WTC11 (cell line): ENCODE measurements at regions not wholly inside any gene's neighbourhood (a gene's known extent, or its start where the extent isn't known, plus 50 kb on each side); places are given as distances from the start of the nearest gene placed in this dataset.

Experiments used
- ATAC-seq: fragments of 200-7000 bp; cut with Tn5 transposase; 2 replicates; pipeline ENCODE4 v1.10.0; 2021; ENCODE audit warnings: mild to moderate bottlenecking, moderate library complexity
- CTCF ChIA-PET: fragments of 300-600 bp; sonication (Branson Sonifier 250); formaldehyde crosslinking; loops from one replicate; lab custom pipeline; 2021; ENCODE audit warnings: antibody characterized with exemption; lab: Charles Lee
- POLR2A ChIA-PET: fragments of 350-600 bp; sonication (Branson Sonifier 250); formaldehyde crosslinking; loops from one replicate; lab custom pipeline; 2021; ENCODE audit warnings: antibody characterized with exemption; lab: Charles Lee
- DNase-seq: peaks from one replicate; pipeline ENCODE4 v3.0.0; 2021; ENCODE audit warnings: low spot score
- H3K27ac Mint-ChIP-seq: 2 replicates; pipeline ENCODE4 v1.8.0; 2021; ENCODE audit warnings: mixed read lengths
- H3K27me3 Mint-ChIP-seq: 2 replicates; pipeline ENCODE4 v1.8.0; 2021; ENCODE audit warnings: low read depth, mild to moderate bottlenecking, moderate library complexity, mixed read lengths
- H3K36me3 Mint-ChIP-seq: 2 replicates; pipeline ENCODE4 v1.8.0; 2021; ENCODE audit warnings: mixed read lengths
- H3K4me1 Mint-ChIP-seq: 2 replicates; pipeline ENCODE4 v1.8.0; 2022; ENCODE audit warnings: mixed read lengths
- H3K4me3 Mint-ChIP-seq: 2 replicates; pipeline ENCODE4 v1.8.0; 2021; ENCODE audit warnings: mild to moderate bottlenecking, moderate library complexity, mixed read lengths
- H3K9me3 Mint-ChIP-seq: 2 replicates; pipeline ENCODE4 v1.8.0; 2021; ENCODE audit warnings: mixed read lengths
- AFF4 ChIP-seq: sonication (generic); formaldehyde crosslinking; IDR thresholded peaks from 2 replicates; pipeline ENCODE4 v1.8.1; 2023; ENCODE audit warnings: mild to moderate bottlenecking, missing genetic modification reagents, borderline replicate concordance
- AR ChIP-seq: fragments of 250-450 bp; sonication (Bioruptor Pico); IDR thresholded peaks from 2 replicates; pipeline ENCODE4 v1.9.0; 2021; ENCODE audit warnings: mild to moderate bottlenecking
- CBFB ChIP-seq: sonication (generic); formaldehyde crosslinking; IDR thresholded peaks from 2 replicates; pipeline ENCODE4 v1.8.1; 2022; ENCODE audit warnings: mild to moderate bottlenecking, low read depth, missing genetic modification reagents
- CREM ChIP-seq: sonication (generic); formaldehyde crosslinking; IDR thresholded peaks from 2 replicates; pipeline ENCODE4 v1.8.1; 2022; ENCODE audit warnings: mild to moderate bottlenecking, missing genetic modification reagents, moderate library complexity
- CTCF ChIP-seq: fragments of 200-600 bp; IDR thresholded peaks from 2 replicates; pipeline ENCODE4 v1.8.0; 2022; ENCODE audit warnings: antibody characterized with exemption
- EMX1 ChIP-seq: fragments of 250-450 bp; sonication (Bioruptor Pico); IDR thresholded peaks from 2 replicates; pipeline ENCODE4 v1.8.0; 2021; ENCODE audit warnings: mild to moderate bottlenecking
- ESRRA ChIP-seq: sonication (generic); formaldehyde crosslinking; IDR thresholded peaks from 2 replicates; pipeline ENCODE4 v1.8.1; 2022; ENCODE audit warnings: mild to moderate bottlenecking, missing genetic modification reagents, borderline replicate concordance
- FOXP1 ChIP-seq: sonication (generic); formaldehyde crosslinking; IDR thresholded peaks from 2 replicates; pipeline ENCODE4 v1.8.0; 2022; ENCODE audit warnings: missing genetic modification reagents, mild to moderate bottlenecking, moderate library complexity, borderline replicate concordance
- GABPB1 ChIP-seq: sonication (generic); formaldehyde crosslinking; IDR thresholded peaks from 2 replicates; pipeline ENCODE4 v1.8.1; 2023; ENCODE audit warnings: mild to moderate bottlenecking, missing genetic modification reagents
- MLX ChIP-seq: sonication (generic); formaldehyde crosslinking; IDR thresholded peaks from 2 replicates; pipeline ENCODE4 v1.8.1; 2023; ENCODE audit warnings: mild to moderate bottlenecking, missing genetic modification reagents, moderate library complexity
- NFE2L1 ChIP-seq: sonication (generic); formaldehyde crosslinking; IDR thresholded peaks from 2 replicates; pipeline ENCODE4 v1.8.1; 2023; ENCODE audit warnings: missing genetic modification reagents
- NFYB ChIP-seq: sonication (generic); formaldehyde crosslinking; conservative IDR thresholded peaks from 2 replicates; pipeline ENCODE4 v1.8.0; 2022; ENCODE audit warnings: low read depth, missing genetic modification reagents
- NR3C1 ChIP-seq: sonication (generic); formaldehyde crosslinking; conservative IDR thresholded peaks from 2 replicates; pipeline ENCODE4 v1.8.1; 2023; ENCODE audit warnings: low read depth, mild to moderate bottlenecking, missing genetic modification reagents
- SOX15 ChIP-seq: fragments of 250-450 bp; sonication (Bioruptor Pico); IDR thresholded peaks from 2 replicates; pipeline ENCODE4 v1.9.0; 2021; ENCODE audit warnings: mild to moderate bottlenecking
- TEAD1 ChIP-seq: sonication (generic); formaldehyde crosslinking; IDR thresholded peaks from 2 replicates; pipeline ENCODE4 v1.8.0; 2022; ENCODE audit warnings: mild to moderate bottlenecking, missing genetic modification reagents
- ZNF138 ChIP-seq: sonication (generic); formaldehyde crosslinking; conservative IDR thresholded peaks from 2 replicates; pipeline ENCODE4 v1.8.1; 2022; ENCODE audit warnings: mild to moderate bottlenecking, moderate library complexity, missing genetic modification reagents
- ZNF219 ChIP-seq: sonication (generic); formaldehyde crosslinking; IDR thresholded peaks from 2 replicates; pipeline ENCODE4 v1.8.0; 2023; ENCODE audit warnings: missing genetic modification reagents, mild to moderate bottlenecking, borderline replicate concordance
- ZNF317 ChIP-seq: sonication (generic); formaldehyde crosslinking; IDR thresholded peaks from 2 replicates; pipeline ENCODE4 v1.8.1; 2023; ENCODE audit warnings: low read depth, mild to moderate bottlenecking, moderate library complexity, missing genetic modification reagents, borderline replicate concordance
- ZNF396 ChIP-seq: fragments of 250-450 bp; sonication (Bioruptor Pico); IDR thresholded peaks from 2 replicates; pipeline ENCODE4 v1.8.0; 2021; ENCODE audit warnings: mild to moderate bottlenecking, moderate library complexity, borderline replicate concordance
- ZSCAN18 ChIP-seq: fragments of 250-450 bp; sonication (Bioruptor Pico); IDR thresholded peaks from 2 replicates; pipeline ENCODE4 v2.1.2; 2022; ENCODE audit warnings: mild to moderate bottlenecking, moderate library complexity

- Mint-ChIP-seq H3K4me3 (no peak overlapping the region), H3K27ac (no peak overlapping the region), H3K36me3 (peaks cover 63% of the 10 kb centered on the region), H3K9me3 (peaks cover 77% of the 10 kb centered on the region), H3K4me1 (no peaks in the 10 kb centered on the region), H3K27me3 (peaks cover 4% of the 10 kb centered on the region; the same call in 1 of the 2 replicates)
- DNase-seq (no peak), ATAC-seq (no peak)
- TF ChIP-seq NFYB (CRISPR knock-in tag) (no peak), CREM (CRISPR knock-in tag) (no peak), TEAD1 (CRISPR knock-in tag) (no peak), NFE2L1 (CRISPR knock-in tag) (no peak), CBFB (CRISPR knock-in tag) (no peak), ZNF317 (no peak), ZNF138 (no peak)
- POLR2A ChIA-PET, result no interaction called here
- CTCF ChIA-PET, result no interaction called here
Observed at GRCh38 chr12:34198924-34199323, 176.6 kb downstream of the ALG10 start.

GRCh38 chr12:34203866-34204620 is 181.7 kb downstream of the ALG10 start:
- Mint-ChIP-seq H3K4me1 (no peaks in the 10 kb centered on the region), H3K27me3 (peaks cover 15% of the 10 kb centered on the region; the same call in 1 of the 2 replicates), H3K36me3 (peaks cover 57% of the 10 kb centered on the region), H3K4me3 (no peak overlapping the region), H3K9me3 (peaks cover 63% of the 10 kb centered on the region), H3K27ac (no peak overlapping the region)
- ATAC-seq (no peak), DNase-seq (no peak)
- no peak for TF ChIP-seq SOX15
- no peak for TF ChIP-seq NFE2L1 (CRISPR knock-in tag)
- no peak for TF ChIP-seq ZNF396 (CRISPR knock-in tag)
- TF ChIP-seq AR (CRISPR knock-in tag), result no peak
- TF ChIP-seq MLX, result no peak
- no peak for TF ChIP-seq CTCF
- no peak for TF ChIP-seq FOXP1
- no peak for TF ChIP-seq EMX1 (CRISPR knock-in tag)
- no peak for TF ChIP-seq ZSCAN18
- no peak for TF ChIP-seq ZNF219 (CRISPR knock-in tag)
- no peak for TF ChIP-seq GABPB1 (CRISPR knock-in tag)
- TF ChIP-seq NR3C1, result no peak
- TF ChIP-seq AFF4 (CRISPR knock-in tag), result no peak
- no peak for TF ChIP-seq ESRRA
- POLR2A ChIA-PET, result no interaction called here
- CTCF ChIA-PET, result no interaction called here
